Endodermal cell (in vitro differentiated cells): ENCODE measurements at regions not wholly inside any gene's neighbourhood (a gene's known extent, or its start where the extent isn't known, plus 50 kb on each side); places are given as distances from the start of the nearest gene placed in this dataset.

Experiments
- DNase-seq: peaks from one replicate; pipeline ENCODE4 v3.0.0-alpha.2; 2017
- H3K27ac ChIP-seq: 2 replicates; pipeline ENCODE4 v1.5.1; 2013; ENCODE audit warnings: mild to moderate bottlenecking, low read depth, low read length, moderate library complexity
- H3K27me3 ChIP-seq: 2 replicates; pipeline ENCODE4 v1.6.1; 2013; ENCODE audit warnings: mild to moderate bottlenecking, low read length, moderate library complexity; ENCODE audit not compliant: insufficient read depth, control insufficient read depth, poor library complexity, severe bottlenecking
- H3K36me3 ChIP-seq: 2 replicates; pipeline ENCODE4 v1.7.0; 2013; ENCODE audit warnings: mild to moderate bottlenecking, low read length, moderate library complexity; ENCODE audit not compliant: control insufficient read depth, insufficient read depth
- H3K4me1 ChIP-seq: one replicate; pipeline ENCODE4 v1.7.0; 2013; ENCODE audit warnings: low read length; ENCODE audit not compliant: control insufficient read depth, insufficient read depth
- H3K4me3 ChIP-seq: 2 replicates; pipeline ENCODE4 v1.5.1; 2013; ENCODE audit warnings: mild to moderate bottlenecking, low read length, moderate library complexity
- H3K9ac ChIP-seq: 2 replicates; pipeline ENCODE4 v1.6.1; 2013; ENCODE audit warnings: mild to moderate bottlenecking, low read length, moderate library complexity; ENCODE audit not compliant: poor library complexity, severe bottlenecking; ENCODE audit errors: extremely low read depth
- H3K9me3 ChIP-seq: 2 replicates; pipeline ENCODE4 v1.6.1; 2013; ENCODE audit warnings: mild to moderate bottlenecking, low read length, moderate library complexity; ENCODE audit not compliant: control insufficient read depth
- H3K27ac Mint-ChIP-seq: 2 replicates; pipeline ENCODE4 v1.8.0; 2020; ENCODE audit warnings: mixed read lengths
- H3K27me3 Mint-ChIP-seq: 2 replicates; pipeline ENCODE4 v1.8.0; 2021; ENCODE audit warnings: mild to moderate bottlenecking, mixed read lengths; ENCODE audit not compliant: insufficient read depth
- H3K36me3 Mint-ChIP-seq: 2 replicates; pipeline ENCODE4 v1.8.0; 2020; ENCODE audit warnings: low read depth, mixed read lengths
- H3K4me1 Mint-ChIP-seq: 2 replicates; pipeline ENCODE4 v1.8.0; 2020; ENCODE audit warnings: mixed read lengths
- H3K4me3 Mint-ChIP-seq: 2 replicates; pipeline ENCODE4 v1.8.0; 2020; ENCODE audit warnings: mild to moderate bottlenecking, moderate library complexity, mixed read lengths
- H3K9me3 Mint-ChIP-seq: 2 replicates; pipeline ENCODE4 v1.8.0; 2020; ENCODE audit warnings: mild to moderate bottlenecking, mixed read lengths
- WGBS, 2 experiments: methylation state at CpG; one replicate each; pipeline versions ENCODE4 v1.1.5 to v1.1.7; 2013; ENCODE audit warnings: missing lambda C conversion rate in 2 of 2, mixed read lengths in 1 of 2; ENCODE audit not compliant: insufficient coverage in 1 of 2, insufficient read length in 1 of 2; 5-methylcytosine and 5-hydroxymethylcytosine counted together
- TF ChIP-seq, protein P1 (sequence below): fragments of 200-600 bp; sonication (generic); conservative IDR thresholded peaks from 2 replicates; pipeline ENCODE4 v1.5.0; 2021; ENCODE audit warnings: antibody characterized with exemption, mild to moderate bottlenecking

DNA sequence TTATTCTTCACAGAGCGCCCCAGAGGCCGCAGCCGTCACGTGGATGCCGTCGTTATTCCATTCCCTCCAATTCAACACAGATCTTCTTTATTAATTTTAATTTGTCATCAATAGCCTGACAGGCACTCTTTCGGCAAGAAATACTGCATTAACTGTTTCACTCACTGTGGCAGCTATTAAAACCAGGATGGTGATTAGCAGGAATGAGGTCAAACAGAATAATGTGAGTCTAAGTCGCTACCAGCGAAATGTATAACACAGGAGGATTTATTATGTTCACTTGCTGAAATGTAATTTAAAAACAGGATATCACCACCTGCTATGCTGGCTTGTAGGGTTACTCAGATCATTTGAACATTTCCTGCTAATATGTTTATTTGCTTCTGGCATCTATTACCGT lies 74.2 kb upstream of the MGMT start:
- no peaks in the 10 kb centered on the region for H3K4me1 ChIP-seq
- Mint-ChIP-seq H3K36me3 (no peaks in the 10 kb centered on the region), H3K9me3 (no peaks in the 10 kb centered on the region), H3K27ac (no peak overlapping the region), H3K4me1 (no peaks in the 10 kb centered on the region), H3K27me3 (no peaks in the 10 kb centered on the region), H3K4me3 (no peak overlapping the region)
- H3K36me3 ChIP-seq: no peaks in the 10 kb centered on the region
- TF ChIP-seq, protein P1, sequence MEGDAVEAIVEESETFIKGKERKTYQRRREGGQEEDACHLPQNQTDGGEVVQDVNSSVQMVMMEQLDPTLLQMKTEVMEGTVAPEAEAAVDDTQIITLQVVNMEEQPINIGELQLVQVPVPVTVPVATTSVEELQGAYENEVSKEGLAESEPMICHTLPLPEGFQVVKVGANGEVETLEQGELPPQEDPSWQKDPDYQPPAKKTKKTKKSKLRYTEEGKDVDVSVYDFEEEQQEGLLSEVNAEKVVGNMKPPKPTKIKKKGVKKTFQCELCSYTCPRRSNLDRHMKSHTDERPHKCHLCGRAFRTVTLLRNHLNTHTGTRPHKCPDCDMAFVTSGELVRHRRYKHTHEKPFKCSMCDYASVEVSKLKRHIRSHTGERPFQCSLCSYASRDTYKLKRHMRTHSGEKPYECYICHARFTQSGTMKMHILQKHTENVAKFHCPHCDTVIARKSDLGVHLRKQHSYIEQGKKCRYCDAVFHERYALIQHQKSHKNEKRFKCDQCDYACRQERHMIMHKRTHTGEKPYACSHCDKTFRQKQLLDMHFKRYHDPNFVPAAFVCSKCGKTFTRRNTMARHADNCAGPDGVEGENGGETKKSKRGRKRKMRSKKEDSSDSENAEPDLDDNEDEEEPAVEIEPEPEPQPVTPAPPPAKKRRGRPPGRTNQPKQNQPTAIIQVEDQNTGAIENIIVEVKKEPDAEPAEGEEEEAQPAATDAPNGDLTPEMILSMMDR: no peak
- no peak overlapping the region for H3K9ac ChIP-seq
- no peak for DNase-seq
- H3K9me3 ChIP-seq: no peaks in the 10 kb centered on the region
- no peaks in the 10 kb centered on the region for H3K27me3 ChIP-seq
- WGBS, 2 experiments: 96 to 97% methylated on average over 9 to 10 of the region's 10 CpGs
- H3K4me3 ChIP-seq: no peak overlapping the region
- H3K27ac ChIP-seq: no peak overlapping the region

DNA sequence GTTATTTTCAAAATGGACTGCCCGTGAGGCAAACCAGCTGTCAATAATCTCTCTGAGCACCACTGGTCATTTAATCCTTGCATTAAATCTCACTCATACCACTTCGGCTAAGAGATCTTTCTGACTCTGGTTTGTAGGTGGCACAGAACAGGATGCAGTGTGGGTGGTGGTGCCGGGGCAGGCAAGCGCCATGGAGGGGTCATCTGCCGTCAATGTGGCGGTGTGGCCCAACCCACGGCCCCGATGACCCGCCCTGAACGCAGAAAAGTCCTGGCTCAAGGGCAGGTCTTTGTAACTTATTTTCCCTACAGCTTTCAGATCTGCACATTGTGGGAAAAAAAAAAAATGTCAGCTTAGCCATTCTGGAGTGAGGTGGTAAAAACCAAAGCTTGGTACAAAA lies 73.2 kb upstream of the MGMT start:
- Mint-ChIP-seq H3K36me3 (no peaks in the 10 kb centered on the region), H3K27ac (no peak overlapping the region), H3K27me3 (no peaks in the 10 kb centered on the region), H3K4me3 (no peak overlapping the region), H3K9me3 (no peaks in the 10 kb centered on the region), H3K4me1 (no peaks in the 10 kb centered on the region)
- H3K9me3 ChIP-seq: no peaks in the 10 kb centered on the region
- no peaks in the 10 kb centered on the region for H3K27me3 ChIP-seq
- H3K36me3 ChIP-seq: no peaks in the 10 kb centered on the region
- TF ChIP-seq, protein P1: no peak
- H3K4me3 ChIP-seq: no peak overlapping the region
- no peak overlapping the region for H3K27ac ChIP-seq
- DNase-seq: no peak
- no peaks in the 10 kb centered on the region for H3K4me1 ChIP-seq
- H3K9ac ChIP-seq: no peak overlapping the region
- WGBS, 2 experiments: 98 to 100% methylated on average over 5 to 10 of the region's 10 CpGs

DNA sequence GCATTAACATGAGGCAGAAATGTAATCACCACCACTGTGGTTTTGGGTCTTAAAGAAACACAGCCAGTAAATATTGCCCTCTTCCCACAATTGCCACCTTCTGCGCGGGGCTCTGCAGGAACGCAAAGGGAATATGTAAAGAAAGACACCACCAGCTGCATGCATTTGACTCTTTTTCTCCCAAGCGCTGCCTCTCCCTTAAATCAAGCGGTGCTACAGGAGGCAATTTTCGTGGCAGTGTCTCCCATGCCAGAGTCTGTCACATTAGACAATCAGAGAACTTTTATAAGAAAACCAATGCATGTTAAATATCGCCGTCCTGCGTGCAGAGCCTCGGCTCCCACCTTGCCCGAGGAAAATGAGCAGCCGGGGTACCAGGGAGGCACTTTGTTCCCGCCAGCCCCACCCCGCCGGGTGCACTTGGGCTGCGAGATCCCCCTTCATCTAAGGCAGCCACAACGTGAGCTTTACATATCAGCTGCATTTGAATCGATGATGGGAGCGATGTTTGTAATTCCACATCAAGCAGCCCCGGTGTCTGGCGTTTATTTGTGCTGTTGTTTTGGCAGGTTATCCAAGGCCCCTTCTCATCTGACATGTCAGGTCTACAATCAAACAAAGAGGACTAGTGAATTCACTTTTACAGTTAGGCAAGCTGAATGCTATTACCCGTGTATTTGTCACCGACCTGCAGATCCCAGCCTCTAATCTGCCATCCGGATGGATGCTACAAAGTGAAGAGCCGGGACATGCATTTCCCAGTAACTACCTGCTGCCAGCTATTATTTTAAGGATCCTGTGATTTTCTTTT lies 72.3 kb upstream of the MGMT start:
- WGBS, 2 experiments: 84 to 89% methylated on average over 24 to 25 of the region's 25 CpGs
- TF ChIP-seq, protein P1: no peak
- H3K9ac ChIP-seq: no peak overlapping the region
- H3K4me3 Mint-ChIP-seq: no peak overlapping the region
- no peak overlapping the region for H3K27ac ChIP-seq
- no peaks in the 10 kb centered on the region for H3K27me3 ChIP-seq
- H3K9me3 Mint-ChIP-seq: no peaks in the 10 kb centered on the region
- no peak overlapping the region for H3K4me3 ChIP-seq
- H3K27ac Mint-ChIP-seq: no peak overlapping the region
- H3K36me3 Mint-ChIP-seq: no peaks in the 10 kb centered on the region
- no peaks in the 10 kb centered on the region for H3K9me3 ChIP-seq
- no peaks in the 10 kb centered on the region for H3K27me3 Mint-ChIP-seq
- H3K4me1 Mint-ChIP-seq: no peaks in the 10 kb centered on the region
- H3K4me1 ChIP-seq: no peaks in the 10 kb centered on the region
- peak; percentile 28 for DNase-seq
- H3K36me3 ChIP-seq: no peaks in the 10 kb centered on the region
